A549 (cell line): ENCODE measurements at regions not wholly inside any gene's neighbourhood (a gene's known extent, or its start where the extent isn't known, plus 50 kb on each side); places are given as distances from the start of the nearest gene placed in this dataset.

Source experiments
- CBX2 ChIP-seq: fragments of 200-600 bp; sonication (generic); IDR thresholded peaks from 2 replicates; pipeline ENCODE4 v1.6.1; 2016; ENCODE audit warnings: low read depth, mild to moderate bottlenecking, borderline replicate concordance
- CBX8 ChIP-seq: fragments of 200-600 bp; sonication (generic); IDR thresholded peaks from 2 replicates; pipeline ENCODE4 v1.6.1; 2016
- CHD2 ChIP-seq: fragments of 150-350 bp; IDR thresholded peaks from 2 replicates; pipeline ENCODE4 v1.6.1; 2014; ENCODE audit warnings: low read length; ENCODE audit not compliant: partially characterized antibody
- EP300 ChIP-seq, 2 experiments: fragments of >200 bp; sonication (Bioruptor Twin); formaldehyde crosslinking; IDR thresholded peaks; 2 replicates in 1 of 2; 3 replicates in 1 of 2; pipeline ENCODE4 v1.6.1; 2016 to 2017
- HOXA7 ChIP-seq: fragments of 250-450 bp; sonication (Bioruptor Pico); IDR thresholded peaks from 2 replicates; pipeline ENCODE4 v1.5.0; 2020; ENCODE audit warnings: mild to moderate bottlenecking, moderate library complexity
- JUN ChIP-seq, 2 experiments: fragments of >200 bp; sonication (Bioruptor Twin); formaldehyde crosslinking; IDR thresholded peaks; 2 replicates in 1 of 2; 3 replicates in 1 of 2; pipeline ENCODE4 v1.6.1; 2016 to 2017
- MAX ChIP-seq: IDR thresholded peaks from 2 replicates; pipeline ENCODE4 v1.6.1; 2012
- PHF8 ChIP-seq: fragments of 200-600 bp; sonication (generic); IDR thresholded peaks from 2 replicates; pipeline ENCODE4 v1.6.1; 2016; ENCODE audit warnings: low read depth, mild to moderate bottlenecking, antibody characterized with exemption, moderate library complexity, borderline replicate concordance
- POLR2A ChIP-seq: IDR thresholded peaks from 2 replicates; pipeline ENCODE4 v1.6.1; 2012; ENCODE audit warnings: mild to moderate bottlenecking, low read length
- RAD21 ChIP-seq, 2 experiments: fragments of >200 bp in 1 of 2; sonication (Bioruptor Twin) in 1 of 2; formaldehyde crosslinking in 1 of 2; IDR thresholded peaks in 1 of 2; conservative IDR thresholded peaks in 1 of 2; 2 replicates in 1 of 2; 3 replicates in 1 of 2; pipeline ENCODE4 v1.6.1; 2012 to 2018; ENCODE audit warnings: inconsistent platforms in 1 of 2
- RCOR1 ChIP-seq: fragments of 150-350 bp; IDR thresholded peaks from 2 replicates; pipeline ENCODE4 v1.6.1; 2014; ENCODE audit warnings: antibody characterized with exemption, low read length, low read depth
- REST ChIP-seq: fragments of 200-600 bp; sonication (generic); IDR thresholded peaks from 2 replicates; pipeline ENCODE4 v1.6.1; 2016; ENCODE audit warnings: antibody characterized with exemption, mild to moderate bottlenecking, moderate library complexity
- TF ChIP-seq, protein P1 (sequence below): fragments of >200 bp; sonication (Bioruptor Twin); formaldehyde crosslinking; IDR thresholded peaks from 3 replicates; pipeline ENCODE4 v1.5.1; 2016

DNA sequence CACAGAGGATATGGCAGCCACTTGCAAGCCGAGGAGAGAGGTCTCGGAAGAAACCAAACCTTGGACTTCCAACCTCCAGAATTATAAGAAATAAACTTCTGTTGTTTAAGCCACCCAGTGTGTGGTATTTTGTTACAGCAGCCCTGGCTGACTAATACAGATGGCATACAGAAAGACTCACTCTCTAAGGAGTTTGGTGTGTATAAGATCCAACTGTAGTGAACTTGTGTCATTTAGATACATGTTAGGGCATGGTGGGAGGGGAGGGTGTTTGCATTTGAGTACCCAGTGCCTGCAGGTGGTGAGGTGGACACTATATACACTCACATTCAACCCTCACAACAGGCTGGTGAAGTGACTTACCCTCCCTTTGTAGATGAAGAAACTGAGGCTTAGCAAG, 233.2 kb upstream of the KLF3 start:
- TF ChIP-seq RAD21 (conservative IDR thresholded peaks at IDR 0.05 in 1 of 2, IDR thresholded peaks at IDR 0.05 in 1 of 2) (no peak), JUN (IDR thresholded peaks at IDR 0.05) (no peak), MAX (no peak), EP300 (IDR thresholded peaks at IDR 0.05) (no peak), POLR2A (no peak), CHD2 (no peak), RCOR1 (no peak), CBX8 (no peak), CBX2 (no peak), PHF8 (no peak), REST (no peak), HOXA7 (CRISPR knock-in tag) (no peak)
- TF ChIP-seq, protein P1, sequence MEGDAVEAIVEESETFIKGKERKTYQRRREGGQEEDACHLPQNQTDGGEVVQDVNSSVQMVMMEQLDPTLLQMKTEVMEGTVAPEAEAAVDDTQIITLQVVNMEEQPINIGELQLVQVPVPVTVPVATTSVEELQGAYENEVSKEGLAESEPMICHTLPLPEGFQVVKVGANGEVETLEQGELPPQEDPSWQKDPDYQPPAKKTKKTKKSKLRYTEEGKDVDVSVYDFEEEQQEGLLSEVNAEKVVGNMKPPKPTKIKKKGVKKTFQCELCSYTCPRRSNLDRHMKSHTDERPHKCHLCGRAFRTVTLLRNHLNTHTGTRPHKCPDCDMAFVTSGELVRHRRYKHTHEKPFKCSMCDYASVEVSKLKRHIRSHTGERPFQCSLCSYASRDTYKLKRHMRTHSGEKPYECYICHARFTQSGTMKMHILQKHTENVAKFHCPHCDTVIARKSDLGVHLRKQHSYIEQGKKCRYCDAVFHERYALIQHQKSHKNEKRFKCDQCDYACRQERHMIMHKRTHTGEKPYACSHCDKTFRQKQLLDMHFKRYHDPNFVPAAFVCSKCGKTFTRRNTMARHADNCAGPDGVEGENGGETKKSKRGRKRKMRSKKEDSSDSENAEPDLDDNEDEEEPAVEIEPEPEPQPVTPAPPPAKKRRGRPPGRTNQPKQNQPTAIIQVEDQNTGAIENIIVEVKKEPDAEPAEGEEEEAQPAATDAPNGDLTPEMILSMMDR: no peak
